K562 (cell line): ENCODE measurements at regions not wholly inside any gene's neighbourhood (a gene's known extent, or its start where the extent isn't known, plus 50 kb on each side); places are given as distances from the start of the nearest gene placed in this dataset.

ENCODE experiments used
- ATAC-seq: fragments of 200-7000 bp; cut with Tn5 transposase; 3 replicates; pipeline ENCODE4 v1.9.1; 2020; ENCODE audit warnings: moderate library complexity
- BruUV-seq: library from RNA; stranded (reverse); fragments of 400-500 nt; replicated peaks from 2 replicates; lab custom pipeline; 2021; lab: Mats Ljungman, UMichigan
- CTCF ChIA-PET: fragments of 300-600 bp; formaldehyde crosslinking; extraction: SDS; loops from one replicate; lab custom pipeline; 2021; ENCODE audit warnings: low intra/inter-chr PET ratio; lab: Yijun Ruan, JAX
- POLR2A ChIA-PET: fragments of 300-600, 350-650 bp; sonication (Branson Sonifier 250); formaldehyde crosslinking; extraction: SDS; loops from one replicate; lab custom pipeline; 2021; ENCODE audit warnings: antibody characterized with exemption, inconsistent platforms; lab: Yijun Ruan, JAX
- DNase-seq, 4 experiments: peaks; one replicate each; pipeline versions ENCODE4 v3.0.0 to v3.0.0-alpha.2; 2011 to 2018; ENCODE audit warnings: low spot score in 3 of 4, mixed read lengths in 3 of 4; ENCODE audit errors: extremely low read depth in 1 of 4
- FAIRE-seq: peaks from 2 replicates; lab custom pipeline; 2011; peaks lifted over from hg19 to GRCh38; lab: Jason Lieb, UNC
- H2AFZ ChIP-seq: 2 replicates; pipeline ENCODE4 v1.6.0; 2011; ENCODE audit warnings: low read depth, low read length, control low read depth, inconsistent platforms
- H3K27ac ChIP-seq: fragments of 200-600 bp; 3 replicates; pipeline ENCODE4 v1.8.0; 2011; ENCODE audit warnings: low read depth, mild to moderate bottlenecking, control low read depth, inconsistent platforms, low read length, moderate library complexity, mixed read lengths; ENCODE audit errors: extremely low read depth
- H3K27me3 ChIP-seq, 2 experiments: fragments of 300-600 bp in 1 of 2; 2 replicates in 1 of 2; 3 replicates in 1 of 2; pipeline versions ENCODE4 v1.6.0 to v1.8.0; 2011; ENCODE audit warnings: inconsistent platforms in 2 of 2, low read length in 2 of 2, mild to moderate bottlenecking in 1 of 2, mixed read lengths in 1 of 2, moderate library complexity in 1 of 2; ENCODE audit not compliant: control insufficient read depth in 2 of 2, insufficient read depth in 2 of 2
- H3K36me3 ChIP-seq: fragments of 300-600 bp; 3 replicates; pipeline ENCODE4 v1.8.0; 2011; ENCODE audit warnings: mild to moderate bottlenecking, low read length, inconsistent platforms; ENCODE audit not compliant: control insufficient read depth, insufficient read depth
- H3K4me1 ChIP-seq, 2 experiments: fragments of 200-600 bp in 1 of 2; replicated peaks in 1 of 2; 2 replicates in 1 of 2; 3 replicates in 1 of 2; pipeline versions ENCODE4 v1.5.1 to v1.8.0; 2011; ENCODE audit warnings: inconsistent platforms in 2 of 2, low read length in 2 of 2, mild to moderate bottlenecking in 1 of 2, mixed read lengths in 1 of 2, moderate library complexity in 1 of 2; ENCODE audit not compliant: control insufficient read depth in 2 of 2, insufficient read depth in 2 of 2
- H3K4me2 ChIP-seq: 2 replicates; pipeline ENCODE4 v1.6.1; 2011; ENCODE audit warnings: low read length, control low read depth, inconsistent platforms, mixed read lengths; ENCODE audit not compliant: insufficient read depth
- H3K4me3 ChIP-seq: fragments of 200-600 bp; sonication (generic), shearing (Covaris generic); 2 replicates; pipeline ENCODE4 v1.5.1; 2016; ENCODE audit warnings: control low read depth, inconsistent platforms
- H3K79me2 ChIP-seq: fragments of 200-600 bp; 3 replicates; pipeline ENCODE4 v1.8.0; 2011; ENCODE audit warnings: low read length, inconsistent platforms; ENCODE audit not compliant: control insufficient read depth, insufficient read depth
- H3K9ac ChIP-seq, 2 experiments: 2 replicates each; pipeline versions ENCODE4 v1.6.0 to v1.6.1; 2011; ENCODE audit warnings: low read depth in 2 of 2, low read length in 2 of 2, control low read depth in 1 of 2, inconsistent platforms in 1 of 2, mild to moderate bottlenecking in 1 of 2, mixed read lengths in 1 of 2; ENCODE audit not compliant: insufficient read depth in 1 of 2
- H3K9me1 ChIP-seq: one replicate; pipeline ENCODE4 v1.6.0; 2011; ENCODE audit warnings: inconsistent platforms, mild to moderate bottlenecking, low read length, moderate library complexity; ENCODE audit not compliant: control insufficient read depth, insufficient read depth
- H3K9me3 ChIP-seq: replicated peaks from 2 replicates; pipeline ENCODE4 v1.5.1; 2011; ENCODE audit warnings: low read depth, low read length, inconsistent platforms; ENCODE audit not compliant: control insufficient read depth, insufficient read depth
- H4K20me1 ChIP-seq: replicated peaks from 2 replicates; pipeline ENCODE4 v1.6.1; 2011; ENCODE audit warnings: low read length, inconsistent platforms, mixed read lengths; ENCODE audit not compliant: control insufficient read depth, insufficient read depth
- CEBPB ChIP-seq: fragments of 450-650 bp; IDR thresholded peaks from 2 replicates; pipeline ENCODE4 v1.6.1; 2016; ENCODE audit warnings: missing genetic modification characterization, missing compliant biosample characterization
- CTCF ChIP-seq, 3 experiments: IDR thresholded peaks in 2 of 3; conservative IDR thresholded peaks in 1 of 3; 2 replicates each; pipeline ENCODE4 v1.5.1; 2011 to 2012; ENCODE audit warnings: low read length in 3 of 3, mild to moderate bottlenecking in 3 of 3, control low read depth in 2 of 3, improper control_type of control experiment in 1 of 3, inconsistent platforms in 1 of 3, low read depth in 1 of 3, mixed read lengths in 1 of 3, moderate library complexity in 1 of 3; ENCODE audit not compliant: insufficient read depth in 2 of 3
- FOXJ2 ChIP-seq: fragments of 200-800 bp; sonication (Bioruptor generic); IDR thresholded peaks from 2 replicates; pipeline ENCODE4 v1.6.1; 2016; ENCODE audit warnings: missing genetic modification characterization, missing compliant biosample characterization
- MBD1 ChIP-seq: fragments of 250-450 bp; sonication (Bioruptor Pico); IDR thresholded peaks from 2 replicates; pipeline ENCODE4 v1.8.0; 2022; ENCODE audit warnings: inconsistent platforms
- OTX1 ChIP-seq: fragments of 450-650 bp; formaldehyde crosslinking; IDR thresholded peaks from 2 replicates; pipeline ENCODE4 v1.4.0; 2022; ENCODE audit warnings: mild to moderate bottlenecking
- PATZ1 ChIP-seq: fragments of 250-450 bp; sonication (Bioruptor Pico); IDR thresholded peaks from 2 replicates; pipeline ENCODE4 v1.5.0; 2020; ENCODE audit warnings: mild to moderate bottlenecking, borderline replicate concordance
- RAD51 ChIP-seq: fragments of 450-650 bp; IDR thresholded peaks from 2 replicates; pipeline ENCODE4 v1.7.1; 2016; ENCODE audit warnings: low read depth, mild to moderate bottlenecking, borderline replicate concordance
- RBM25 ChIP-seq: fragments of 200-400 bp; formaldehyde crosslinking; IDR thresholded peaks from 2 replicates; pipeline ENCODE4 v1.6.1; 2018; ENCODE audit warnings: low read length, low read depth, moderate library complexity; ENCODE audit not compliant: severe bottlenecking
- ZBTB43 ChIP-seq: sonication (generic); formaldehyde crosslinking; IDR thresholded peaks from 2 replicates; pipeline ENCODE4 v1.8.0; 2023; ENCODE audit warnings: mild to moderate bottlenecking, missing genetic modification reagents
- ZBTB49 ChIP-seq: sonication (generic); formaldehyde crosslinking; IDR thresholded peaks from 2 replicates; pipeline ENCODE4 v1.8.0; 2022; ENCODE audit warnings: missing genetic modification reagents, mild to moderate bottlenecking, borderline replicate concordance
- ZFP36 ChIP-seq: fragments of 150-350 bp; IDR thresholded peaks from 2 replicates; pipeline ENCODE4 v1.6.1; 2018; ENCODE audit warnings: low read length, low read depth; ENCODE audit not compliant: partially characterized antibody
- ZNF707 ChIP-seq: fragments of 250-450 bp; sonication (Bioruptor Pico); conservative IDR thresholded peaks from 2 replicates; pipeline ENCODE4 v1.8.0; 2022; ENCODE audit warnings: inconsistent platforms, mild to moderate bottlenecking, moderate library complexity
- in situ Hi-C: fragments of 300-500 bp; cut with MboI; formaldehyde crosslinking; loops from 4 replicates; pipeline ENCODE4 v1.15.0; 2018; ENCODE audit warnings: inconsistent platforms, mixed read lengths
- intact Hi-C: fragments of 100-400 bp; cut with micrococcal nuclease; formaldehyde crosslinking; loops from 2 replicates; pipeline ENCODE4 v1.14.2; 2022

- TF ChIP-seq OTX1 (CRISPR knock-in tag) (no peak), ZBTB49 (CRISPR knock-in tag) (no peak), CEBPB (tag) (no peak)
Measured at GRCh38 chr1:73635021-73635420, 563.0 kb downstream of the LRRIQ3 start (continued).

GRCh38 chr1:73627723-73628122 lies 570.3 kb downstream of the LRRIQ3 start:
- no peaks in the 10 kb centered on the region for H3K27me3 ChIP-seq
- no peak overlapping the region for H3K9ac ChIP-seq
- no peaks in the 10 kb centered on the region for H3K79me2 ChIP-seq
- H3K4me2 ChIP-seq: no peak overlapping the region
- CTCF ChIA-PET: no interaction called here
- DNase-seq: no peak
- H3K36me3 ChIP-seq: no peaks in the 10 kb centered on the region
- no peaks in the 10 kb centered on the region for H4K20me1 ChIP-seq
- in situ Hi-C loops: no loop called here
- BruUV-seq: no TSS peak
- ATAC-seq: no peak
- H3K4me3 ChIP-seq: no peak overlapping the region
- no peak overlapping the region for H3K27ac ChIP-seq
- intact Hi-C loops: no loop called here
- FAIRE-seq: no peak
- POLR2A ChIA-PET: no interaction called here
- no peaks in the 10 kb centered on the region for H3K4me1 ChIP-seq
- H3K9me3 ChIP-seq: no peaks in the 10 kb centered on the region
- H3K9me1 ChIP-seq: no peaks in the 10 kb centered on the region
- H2AFZ ChIP-seq: no peak overlapping the region
- no peak for TF ChIP-seq ZBTB43
- no peak for TF ChIP-seq RBM25
- no peak for TF ChIP-seq ZNF707 (CRISPR knock-in tag)
- no peak for TF ChIP-seq ZFP36
- TF ChIP-seq FOXJ2 (tag): no peak
- no peak for TF ChIP-seq MBD1
- TF ChIP-seq CTCF (IDR thresholded peaks at IDR 0.05 in 2 of 3, conservative IDR thresholded peaks at IDR 0.05 in 1 of 3; ENCODE audit: insufficient read depth in 2 of 3, low read depth in 1 of 3, low read length in 3 of 3): no peak
- TF ChIP-seq PATZ1 (CRISPR knock-in tag): no peak
- no peak for TF ChIP-seq RAD51
